Heart left ventricle (tissue), 13 donors: ENCODE measurements at regions not wholly inside any gene's neighbourhood (a gene's known extent, or its start where the extent isn't known, plus 50 kb on each side); places are given as distances from the start of the nearest gene placed in this dataset.
"Not testable (repeated sequence)": the region's sequence is repeated elsewhere in the genome, so short reads cannot be mapped to it uniquely, and the experiment has no call there.

Source experiments
- POLR2A ChIP-seq, 2 donors: fragments of 450-650 bp; IDR thresholded peaks; one replicate each; pipeline ENCODE4 v1.6.1; 2017; ENCODE audit warnings: antibody characterized with exemption in 2 of 2, mild to moderate bottlenecking in 2 of 2, moderate library complexity in 2 of 2
- TF ChIP-seq, protein P1 (sequence below), 12 donors: fragments of 200-600 bp; sonication (generic) in 4 of 12; IDR thresholded peaks; one replicate each; pipeline versions ENCODE4 v1.5.0 to v1.8.0; 2018 to 2022; ENCODE audit warnings: antibody characterized with exemption in 12 of 12, mild to moderate bottlenecking in 5 of 12
- donor health status: ischemic (EF 13 %, LVEDD 7.1; RV severe dilation, severe dysfunction).
- donor health status: DM: no; HTN: yes; CAD: no.
- donor health status: DM: no; HTN: no; CAD: no.
- donor health status: ischemic (EF 25% LVEDD 6.9; RV normal size, moderate dysfunction).
- donor health status: ischemic (EF 25% LVEDD 5.7; RV mildly dilated, moderate dysfunction).
- donor health status: ischemic (EF 35%, LVEDD 5.7; RV mildly dilated, moderate dysfunction).
- donor health status: nonischemic (EF 11% LVEDD 7.7; RV severe dilation, severe dysfunction).
- donor health status: DM: yes; HTN: yes; CAD: no.
- donor health status: PGD.
- donor health status: ischemic (EF 29% LVEDD 5.4; RV normal size, mild dysfunction).
- donor health status: nonischemic (EF 23%, LVEDD 6.1; RV moderate dilation, normal function).

DNA sequence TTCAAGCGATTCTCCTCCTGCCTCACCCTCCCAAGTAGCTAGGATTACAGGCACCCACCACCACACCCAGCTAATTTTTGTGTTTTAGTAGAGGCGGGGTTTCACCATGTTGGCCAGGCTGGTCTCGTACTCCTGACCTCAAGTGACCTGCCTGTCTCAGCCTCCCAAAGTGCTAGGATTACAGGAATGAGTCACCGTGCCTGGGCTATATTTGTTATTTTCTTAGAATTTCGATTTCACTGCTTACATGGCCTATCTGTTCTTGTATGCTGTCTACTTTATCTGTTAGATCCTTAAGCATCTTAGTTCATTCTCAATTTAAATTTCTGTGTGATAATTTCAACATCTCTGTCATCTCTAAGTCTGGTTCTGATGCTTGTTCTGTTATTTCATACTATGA is 210.6 kb upstream of the NPY2R start:
- TF ChIP-seq, protein P1, sequence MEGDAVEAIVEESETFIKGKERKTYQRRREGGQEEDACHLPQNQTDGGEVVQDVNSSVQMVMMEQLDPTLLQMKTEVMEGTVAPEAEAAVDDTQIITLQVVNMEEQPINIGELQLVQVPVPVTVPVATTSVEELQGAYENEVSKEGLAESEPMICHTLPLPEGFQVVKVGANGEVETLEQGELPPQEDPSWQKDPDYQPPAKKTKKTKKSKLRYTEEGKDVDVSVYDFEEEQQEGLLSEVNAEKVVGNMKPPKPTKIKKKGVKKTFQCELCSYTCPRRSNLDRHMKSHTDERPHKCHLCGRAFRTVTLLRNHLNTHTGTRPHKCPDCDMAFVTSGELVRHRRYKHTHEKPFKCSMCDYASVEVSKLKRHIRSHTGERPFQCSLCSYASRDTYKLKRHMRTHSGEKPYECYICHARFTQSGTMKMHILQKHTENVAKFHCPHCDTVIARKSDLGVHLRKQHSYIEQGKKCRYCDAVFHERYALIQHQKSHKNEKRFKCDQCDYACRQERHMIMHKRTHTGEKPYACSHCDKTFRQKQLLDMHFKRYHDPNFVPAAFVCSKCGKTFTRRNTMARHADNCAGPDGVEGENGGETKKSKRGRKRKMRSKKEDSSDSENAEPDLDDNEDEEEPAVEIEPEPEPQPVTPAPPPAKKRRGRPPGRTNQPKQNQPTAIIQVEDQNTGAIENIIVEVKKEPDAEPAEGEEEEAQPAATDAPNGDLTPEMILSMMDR (IDR thresholded peaks at IDR 0.05), result not testable (repeated sequence)
- not testable (repeated sequence) for TF ChIP-seq POLR2A (IDR thresholded peaks at IDR 0.05)
